Activated CD8-positive, alpha-beta T cell treated with anti-CD3 and anti-CD28 coated beads for 36 hours (primary cell): ENCODE measurements at regions not wholly inside any gene's neighbourhood (a gene's known extent, or its start where the extent isn't known, plus 50 kb on each side); places are given as distances from the start of the nearest gene placed in this dataset.

Source experiments
- ATAC-seq: fragments of 200-7000 bp; cut with Tn5 transposase; one replicate; pipeline ENCODE4 v1.10.0; 2021; ENCODE audit warnings: mild to moderate bottlenecking, moderate library complexity
- CTCF ChIA-PET: fragments of 350-600 bp; sonication (Branson Sonifier 250); formaldehyde crosslinking; loops from one replicate; lab custom pipeline; 2021; ENCODE audit warnings: antibody characterized with exemption; lab: Charles Lee
- POLR2A ChIA-PET: fragments of 350-600 bp; sonication (Branson Sonifier 250); formaldehyde crosslinking; loops from one replicate; lab custom pipeline; 2021; ENCODE audit warnings: antibody characterized with exemption; lab: Charles Lee
- DNase-seq: peaks from one replicate; pipeline ENCODE4 v3.0.0-alpha.2; 2020
- H3K27ac Mint-ChIP-seq: one replicate; pipeline ENCODE4 v1.8.0; 2021; ENCODE audit warnings: mild to moderate bottlenecking, mixed read lengths
- H3K27me3 Mint-ChIP-seq: one replicate; pipeline ENCODE4 v1.8.0; 2021; ENCODE audit warnings: mixed read lengths
- H3K36me3 Mint-ChIP-seq: one replicate; pipeline ENCODE4 v1.8.0; 2021; ENCODE audit warnings: low read depth, mixed read lengths
- H3K4me1 Mint-ChIP-seq: one replicate; pipeline ENCODE4 v1.8.0; 2021; ENCODE audit warnings: low read depth, mixed read lengths
- H3K4me3 Mint-ChIP-seq: one replicate; pipeline ENCODE4 v1.8.0; 2021; ENCODE audit warnings: mild to moderate bottlenecking, moderate library complexity, mixed read lengths
- H3K9me3 Mint-ChIP-seq: one replicate; pipeline ENCODE4 v1.8.0; 2021; ENCODE audit warnings: mixed read lengths
- CTCF ChIP-seq: fragments of 200-600 bp; IDR thresholded peaks from one replicate; pipeline ENCODE4 v1.8.0; 2022; ENCODE audit warnings: antibody characterized with exemption, mild to moderate bottlenecking
- intact Hi-C: fragments of 100-400 bp; cut with micrococcal nuclease; formaldehyde crosslinking; loops from one replicate; pipeline ENCODE4 v1.10.0; 2022

GRCh38 chr5:103411711-103412110 is 150.9 kb downstream of the NUDT12 start:
- H3K4me1 Mint-ChIP-seq: no peaks in the 10 kb centered on the region
- H3K9me3 Mint-ChIP-seq: no peaks in the 10 kb centered on the region
- DNase-seq (no peak), ATAC-seq (no peak)
- H3K27ac Mint-ChIP-seq: no peak overlapping the region
- peaks cover 15% of the 10 kb centered on the region for H3K27me3 Mint-ChIP-seq
- CTCF ChIA-PET: no interaction called here
- intact Hi-C loops: no loop called here
- no peaks in the 10 kb centered on the region for H3K36me3 Mint-ChIP-seq
- no peak for TF ChIP-seq CTCF
- no peak overlapping the region for H3K4me3 Mint-ChIP-seq
- POLR2A ChIA-PET: no interaction called here

- ATAC-seq (no peak), DNase-seq (no peak)
- no peak overlapping the region for H3K27ac Mint-ChIP-seq
- H3K9me3 Mint-ChIP-seq: no peaks in the 10 kb centered on the region
- TF ChIP-seq CTCF: no peak
- no peaks in the 10 kb centered on the region for H3K4me1 Mint-ChIP-seq
- intact Hi-C loops: no loop called here
- CTCF ChIA-PET: interaction anchor here (1.0 kb wide), 1 partner anchor 66 kb away, joined by 3 read pairs; no protein-coding TSS in a partner anchor
- peaks cover 7% of the 10 kb centered on the region for H3K27me3 Mint-ChIP-seq
- no peak overlapping the region for H3K4me3 Mint-ChIP-seq
- POLR2A ChIA-PET: no interaction called here
- H3K36me3 Mint-ChIP-seq: no peaks in the 10 kb centered on the region
These were observed 151.6 kb downstream of the MACIR start for GRCh38 chr5:103410172-103410571.

- ChIA-PET CTCF (no interaction called here), POLR2A (no interaction called here)
- peaks cover 7% of the 10 kb centered on the region for H3K27me3 Mint-ChIP-seq
- no peaks in the 10 kb centered on the region for H3K4me1 Mint-ChIP-seq
- no peaks in the 10 kb centered on the region for H3K36me3 Mint-ChIP-seq
- intact Hi-C loops: no loop called here
- no peak for DNase-seq
- no peak overlapping the region for H3K27ac Mint-ChIP-seq
- no peak for ATAC-seq
- no peak for TF ChIP-seq CTCF
- no peaks in the 10 kb centered on the region for H3K9me3 Mint-ChIP-seq
- H3K4me3 Mint-ChIP-seq: no peak overlapping the region
These were observed 150.6 kb downstream of the MACIR start for GRCh38 chr5:103409013-103409670.

GRCh38 chr5:103408408-103408807 is 149.8 kb downstream of the MACIR start:
- no peak for ATAC-seq
- H3K36me3 Mint-ChIP-seq: no peaks in the 10 kb centered on the region
- CTCF ChIA-PET: no interaction called here
- no peak overlapping the region for H3K4me3 Mint-ChIP-seq
- DNase-seq: no peak
- TF ChIP-seq CTCF: no peak
- POLR2A ChIA-PET: no interaction called here
- no peaks in the 10 kb centered on the region for H3K9me3 Mint-ChIP-seq
- H3K27ac Mint-ChIP-seq: no peak overlapping the region
- intact Hi-C loops: no loop called here
- no peaks in the 10 kb centered on the region for H3K4me1 Mint-ChIP-seq
- peaks cover 9% of the 10 kb centered on the region for H3K27me3 Mint-ChIP-seq

- ChIA-PET CTCF (no interaction called here), POLR2A (no interaction called here)
- ATAC-seq: no peak
These were observed 148.8 kb downstream of the MACIR start for GRCh38 chr5:103407402-103407801.

More at GRCh38 chr5:103407402-103407801, 148.8 kb downstream of the MACIR start:
- intact Hi-C loops: no loop called here
- no peak overlapping the region for H3K27ac Mint-ChIP-seq
- no peak for TF ChIP-seq CTCF
- no peaks in the 10 kb centered on the region for H3K9me3 Mint-ChIP-seq
- no peak overlapping the region for H3K4me3 Mint-ChIP-seq
- peaks cover 10% of the 10 kb centered on the region for H3K27me3 Mint-ChIP-seq
- no peaks in the 10 kb centered on the region for H3K36me3 Mint-ChIP-seq
- no peak for DNase-seq
- no peaks in the 10 kb centered on the region for H3K4me1 Mint-ChIP-seq
